Pons (tissue), 1 donor: ENCODE measurements at regions not wholly inside any gene's neighbourhood (a gene's known extent, or its start where the extent isn't known, plus 50 kb on each side); places are given as distances from the start of the nearest gene placed in this dataset.

Experiments
- DNase-seq: peaks from one replicate; pipeline ENCODE4 v3.0.0-alpha.2; 2016; ENCODE audit warnings: low spot score

DNA sequence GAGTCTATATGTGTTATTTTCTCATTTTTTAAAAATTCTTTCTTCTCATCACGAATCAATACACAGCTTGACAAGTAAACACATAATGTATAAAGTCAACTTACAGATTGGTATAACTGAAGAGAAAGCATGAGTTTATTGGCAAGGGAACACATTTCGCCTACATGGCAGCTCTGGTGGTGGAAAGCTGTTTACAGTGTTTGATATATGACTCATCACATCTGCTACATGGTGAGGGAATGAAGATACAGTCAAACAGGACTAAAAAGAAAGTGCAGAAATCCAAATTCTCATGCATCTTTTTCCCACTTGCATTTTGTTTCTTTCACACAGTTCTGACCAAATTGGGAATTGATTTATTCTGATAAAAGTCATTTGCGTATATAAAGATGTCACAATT, 122.2 kb upstream of the ADGRL4 start:
- DNase-seq, result no peak

DNA sequence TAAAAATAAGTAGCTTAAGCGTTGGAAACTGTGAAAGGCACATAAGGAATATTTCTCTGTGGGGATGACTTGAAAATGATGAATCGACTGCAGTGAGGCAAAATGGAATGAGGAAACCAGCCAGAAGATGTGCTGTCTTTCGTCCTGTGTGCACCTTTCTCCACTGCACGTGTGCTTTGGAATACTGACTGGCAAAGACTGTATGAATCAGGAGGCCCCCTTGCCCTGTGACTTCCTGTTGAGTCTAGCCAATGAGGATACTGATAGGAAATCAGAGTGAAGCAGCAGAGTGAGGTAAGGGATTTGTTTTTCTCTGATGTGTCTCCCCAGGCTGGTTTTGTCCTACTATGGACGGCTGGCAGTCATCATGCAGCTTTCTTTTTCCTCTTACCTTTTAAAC, 118.2 kb upstream of the ADGRL4 start:
- DNase-seq, result no peak

- no peak for DNase-seq
These were observed 116.0 kb upstream of the ADGRL4 start for GRCh38 chr1:79122521-79122920.

DNA sequence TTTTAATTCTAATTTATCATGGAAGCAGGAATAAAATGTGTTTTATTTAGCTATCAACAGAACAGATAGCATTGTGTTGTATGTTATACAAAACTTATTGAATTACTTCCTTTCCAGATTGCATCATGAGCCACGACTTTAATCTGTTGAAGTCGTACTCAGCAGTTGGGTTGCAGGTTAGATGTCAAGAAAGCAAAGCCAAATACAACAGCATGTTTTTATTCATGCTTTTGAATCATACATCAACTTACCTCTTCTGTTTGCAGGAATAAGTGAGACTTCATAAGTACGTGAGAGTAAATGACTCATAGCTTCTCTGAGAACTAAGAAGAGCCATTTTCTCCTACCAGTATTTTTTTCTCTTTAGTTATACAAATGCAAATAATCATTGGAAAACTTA, 110.8 kb upstream of the ADGRL4 start:
- DNase-seq, result no peak

DNA sequence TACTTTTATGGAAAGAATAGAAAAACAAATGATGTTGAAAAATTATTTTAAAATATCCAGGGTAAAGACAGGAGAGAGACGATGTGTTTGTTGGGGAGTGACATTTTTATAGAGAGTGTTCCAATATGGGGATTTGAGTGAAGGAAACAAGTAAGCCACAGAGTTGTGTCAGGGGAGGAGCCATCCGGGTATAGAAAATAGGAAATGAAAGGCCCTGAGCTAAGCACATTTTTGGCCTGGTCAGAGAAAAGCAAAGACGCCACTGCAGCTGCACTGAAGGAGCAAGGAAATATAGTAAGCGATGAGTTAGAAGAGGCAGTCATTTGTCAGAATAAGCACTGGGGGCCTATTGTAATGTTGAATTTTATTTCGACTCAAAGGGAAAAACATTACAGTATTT, 107.3 kb upstream of the ADGRL4 start:
- DNase-seq, result no peak

DNA sequence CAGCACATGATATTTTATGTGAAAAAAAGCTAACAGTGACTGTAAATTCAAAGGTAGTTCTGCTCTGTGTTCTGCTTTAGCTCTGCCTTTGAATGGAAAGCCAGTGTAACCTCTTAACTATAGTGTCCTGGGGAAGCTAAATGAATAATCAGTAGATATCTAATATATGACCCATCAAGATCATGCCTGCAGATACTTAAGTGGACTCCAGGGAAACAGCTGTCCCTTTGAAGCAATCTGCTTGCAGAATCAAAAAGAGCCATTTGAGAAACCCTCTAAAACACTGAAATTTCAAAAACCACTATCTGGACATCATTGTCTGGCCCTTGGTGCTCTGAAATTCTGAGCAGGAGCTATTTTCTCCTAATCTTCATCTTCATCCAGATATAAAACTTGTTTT, 104.2 kb upstream of the ADGRL4 start:
- DNase-seq, result no peak

GRCh38 chr1:79109445-79109844, 102.9 kb upstream of the ADGRL4 start:
- no peak for DNase-seq

GRCh38 chr1:79105500-79105899, 99.0 kb upstream of the ADGRL4 start:
- no peak for DNase-seq

GRCh38 chr1:79104617-79105016, 98.1 kb upstream of the ADGRL4 start:
- no peak for DNase-seq

DNA sequence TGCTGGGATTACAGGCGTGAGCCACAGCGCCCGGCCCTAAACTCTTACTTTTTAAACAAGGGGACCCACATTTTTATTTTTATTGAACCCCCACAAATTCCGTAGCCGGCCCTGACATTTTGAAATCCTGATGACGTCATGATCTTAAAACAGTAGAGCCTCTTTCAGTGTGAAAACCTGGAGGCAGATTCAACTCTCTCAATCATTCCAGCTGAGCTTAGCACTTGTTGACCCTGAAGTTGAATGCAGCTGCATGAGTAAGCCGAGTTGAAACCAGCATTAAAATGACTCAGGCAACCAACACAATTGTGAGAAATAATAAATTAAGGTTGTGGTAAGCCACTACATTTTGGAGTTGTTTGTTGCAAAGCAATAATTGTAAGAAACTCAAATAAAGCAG, 93.9 kb upstream of the ADGRL4 start:
- no peak for DNase-seq

GRCh38 chr1:79090985-79091384, 84.5 kb upstream of the ADGRL4 start:
- DNase-seq, result no peak

GRCh38 chr1:79089946-79090345, 83.4 kb upstream of the ADGRL4 start:
- no peak for DNase-seq

DNA sequence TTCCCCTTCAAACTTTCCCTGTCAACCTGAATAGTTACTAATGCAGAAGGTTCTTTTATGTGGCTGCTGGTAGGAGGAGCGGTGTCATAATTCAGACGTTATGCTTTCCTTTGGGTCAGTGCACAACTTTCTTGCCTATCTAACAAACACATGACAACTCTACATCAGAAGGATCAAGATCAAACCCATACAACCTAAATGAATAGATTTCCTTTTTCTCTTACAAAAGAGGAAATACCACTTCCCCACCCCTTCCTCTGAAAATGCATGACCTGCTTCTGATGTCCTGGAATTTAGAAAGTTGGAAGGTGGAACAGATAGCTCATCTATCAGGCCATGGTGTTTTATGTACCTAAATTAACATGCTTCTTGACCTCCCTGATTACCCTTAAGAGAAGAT, 75.7 kb upstream of the ADGRL4 start:
- no peak for DNase-seq

DNA sequence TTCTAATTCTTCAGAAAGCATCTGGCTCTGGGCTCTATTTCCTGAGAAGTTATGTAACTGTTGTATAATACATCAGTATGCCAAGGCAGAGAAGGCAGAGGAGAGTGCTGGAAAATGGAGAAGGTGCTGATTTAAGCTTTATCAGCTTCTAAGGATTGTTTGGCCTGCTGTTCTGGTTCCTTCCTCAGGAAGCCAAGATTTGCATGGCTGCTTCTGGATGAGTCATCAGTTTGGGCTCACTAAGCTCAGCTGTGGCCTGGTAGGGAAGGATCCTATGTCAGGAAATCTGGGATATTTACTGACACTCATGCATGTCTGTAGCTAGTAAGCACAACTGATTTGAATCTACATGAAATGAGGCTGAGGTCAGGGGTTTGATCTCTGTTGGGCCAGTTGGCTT, 73.2 kb upstream of the ADGRL4 start:
- DNase-seq, result peak; percentile 9

GRCh38 chr1:79074975-79075374, 68.4 kb upstream of the ADGRL4 start:
- DNase-seq, result no peak

GRCh38 chr1:79069828-79070227, 63.3 kb upstream of the ADGRL4 start:
- no peak for DNase-seq

- DNase-seq, result no peak
These were observed 52.8 kb upstream of the ADGRL4 start for GRCh38 chr1:79059341-79059740.
